ENCODE measurements at regions not wholly inside any gene's neighbourhood (a gene's known extent, or its start where the extent isn't known, plus 50 kb on each side); places are given as distances from the start of the nearest gene placed in this dataset.

- peak; percentile 15 for DNase-seq
These were observed 131.2 kb downstream of the BUD13 start for GRCh38 chr11:116641561-116642045.

GRCh38 chr11:116640641-116641402 is 132.0 kb downstream of the BUD13 start:
- DNase-seq = no peak

GRCh38 chr11:116638463-116638862 is 134.3 kb downstream of the BUD13 start:
- DNase-seq = no peak

GRCh38 chr11:116637766-116638165 is 135.0 kb downstream of the BUD13 start:
- peak; percentile 1 for DNase-seq

GRCh38 chr11:116636341-116636929 is 136.4 kb downstream of the BUD13 start:
- no peak for DNase-seq

GRCh38 chr11:116631201-116631600 is 141.6 kb downstream of the BUD13 start:
- no peak for DNase-seq

- DNase-seq = no peak
These were observed 154.3 kb downstream of the BUD13 start for GRCh38 chr11:116618461-116618860.

- DNase-seq = no peak
These were observed 157.4 kb downstream of the BUD13 start for GRCh38 chr11:116615211-116615865.

- DNase-seq = no peak
These were observed 158.2 kb downstream of the BUD13 start for GRCh38 chr11:116614306-116615210.

GRCh38 chr11:116613206-116613875 is 159.4 kb downstream of the BUD13 start:
- no peak for DNase-seq

GRCh38 chr11:116611998-116612620 is 160.7 kb downstream of the BUD13 start:
- DNase-seq = no peak

- DNase-seq = peak; percentile 78
These were observed 162.6 kb downstream of the BUD13 start for GRCh38 chr11:116610190-116610589.

- no peak for DNase-seq
These were observed 165.8 kb downstream of the BUD13 start for GRCh38 chr11:116607027-116607426.

- DNase-seq = no peak
These were observed 167.0 kb downstream of the BUD13 start for GRCh38 chr11:116605543-116606459.

GRCh38 chr11:116603728-116604323 is 169.0 kb downstream of the BUD13 start:
- no peak for DNase-seq

- no peak for DNase-seq
These were observed 170.2 kb downstream of the BUD13 start for GRCh38 chr11:116602637-116602942.

GRCh38 chr11:116601814-116602636 is 170.8 kb downstream of the BUD13 start:
- no peak for DNase-seq

- no peak for DNase-seq
These were observed 171.9 kb downstream of the BUD13 start for GRCh38 chr11:116600930-116601329.

GRCh38 chr11:116598556-116598955 is 174.2 kb downstream of the BUD13 start:
- no peak for DNase-seq

- DNase-seq = no peak
These were observed 174.8 kb downstream of the BUD13 start for GRCh38 chr11:116598036-116598435.
